ENCODE measurements at regions not wholly inside any gene's neighbourhood (a gene's known extent, or its start where the extent isn't known, plus 50 kb on each side); places are given as distances from the start of the nearest gene placed in this dataset.
"Not testable (repeated sequence)": the region's sequence is repeated elsewhere in the genome, so short reads cannot be mapped to it uniquely, and the experiment has no call there.

DNA sequence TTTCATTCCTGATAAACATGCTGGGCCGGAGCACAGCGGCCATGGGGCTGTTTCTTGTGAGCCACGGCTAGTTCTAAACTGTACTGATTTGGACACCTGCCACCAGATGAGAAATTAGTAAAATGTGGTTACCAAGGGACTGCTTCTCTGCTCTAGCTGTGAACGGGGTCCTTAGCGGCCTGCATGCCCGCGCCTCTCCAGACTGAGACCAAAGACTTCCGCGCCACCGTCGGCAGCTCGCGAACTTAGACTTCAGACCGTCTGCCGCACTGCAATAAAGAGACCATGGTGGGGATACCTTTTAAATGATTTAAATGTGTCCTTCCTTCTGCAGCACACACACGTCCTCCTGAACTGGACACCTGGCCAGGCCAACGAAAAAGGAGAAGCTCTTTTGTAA lies 116.4 kb downstream of the BMS1 start:
- TF ChIP-seq ZFX (IDR thresholded peaks at IDR 0.05), result no peak
- TF ChIP-seq, protein P1, sequence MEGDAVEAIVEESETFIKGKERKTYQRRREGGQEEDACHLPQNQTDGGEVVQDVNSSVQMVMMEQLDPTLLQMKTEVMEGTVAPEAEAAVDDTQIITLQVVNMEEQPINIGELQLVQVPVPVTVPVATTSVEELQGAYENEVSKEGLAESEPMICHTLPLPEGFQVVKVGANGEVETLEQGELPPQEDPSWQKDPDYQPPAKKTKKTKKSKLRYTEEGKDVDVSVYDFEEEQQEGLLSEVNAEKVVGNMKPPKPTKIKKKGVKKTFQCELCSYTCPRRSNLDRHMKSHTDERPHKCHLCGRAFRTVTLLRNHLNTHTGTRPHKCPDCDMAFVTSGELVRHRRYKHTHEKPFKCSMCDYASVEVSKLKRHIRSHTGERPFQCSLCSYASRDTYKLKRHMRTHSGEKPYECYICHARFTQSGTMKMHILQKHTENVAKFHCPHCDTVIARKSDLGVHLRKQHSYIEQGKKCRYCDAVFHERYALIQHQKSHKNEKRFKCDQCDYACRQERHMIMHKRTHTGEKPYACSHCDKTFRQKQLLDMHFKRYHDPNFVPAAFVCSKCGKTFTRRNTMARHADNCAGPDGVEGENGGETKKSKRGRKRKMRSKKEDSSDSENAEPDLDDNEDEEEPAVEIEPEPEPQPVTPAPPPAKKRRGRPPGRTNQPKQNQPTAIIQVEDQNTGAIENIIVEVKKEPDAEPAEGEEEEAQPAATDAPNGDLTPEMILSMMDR (conservative IDR thresholded peaks at IDR 0.05), result no peak
- no peak overlapping the region for H3K27ac ChIP-seq

DNA sequence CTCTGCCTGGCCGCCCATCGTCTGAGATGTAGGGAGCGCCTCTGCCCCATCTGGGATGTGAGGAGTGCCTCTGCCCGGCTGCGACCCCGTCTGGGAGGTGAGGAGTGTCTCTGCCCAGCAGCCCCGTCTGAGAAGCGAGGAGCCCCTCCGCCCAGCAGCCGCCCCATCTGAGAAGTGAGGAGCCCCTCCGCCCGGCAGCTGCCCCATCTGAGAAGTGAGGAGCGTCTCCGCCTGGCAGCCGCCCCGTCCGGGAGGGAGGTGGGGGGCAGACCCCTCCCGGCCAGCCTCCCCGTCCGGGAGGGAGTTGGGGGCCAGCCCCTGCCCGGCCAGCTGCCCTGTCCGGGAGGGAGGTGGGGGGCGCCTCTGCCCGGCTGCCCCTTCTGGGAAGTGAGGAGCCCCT lies 117.8 kb downstream of the BMS1 start:
- H3K27ac ChIP-seq, result not testable (repeated sequence)

DNA sequence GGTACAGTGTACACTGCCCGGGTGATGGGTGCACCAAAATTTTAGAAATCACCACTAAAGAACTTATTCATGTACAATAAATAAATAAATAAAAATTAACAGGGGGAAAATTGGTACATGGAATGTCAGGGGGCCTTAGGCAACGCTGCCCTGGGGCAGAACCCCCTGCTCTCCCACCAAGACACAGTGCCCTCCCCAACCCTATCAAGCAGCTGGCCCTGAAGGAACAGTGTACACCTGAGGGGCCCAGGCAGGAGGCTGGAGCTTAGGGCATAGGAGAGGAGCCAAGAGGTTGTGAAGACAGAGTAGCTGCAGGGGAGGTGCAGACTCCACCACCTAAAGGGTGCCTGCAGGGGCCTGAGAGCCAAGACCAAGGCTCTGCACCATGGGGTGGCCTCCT lies 128.8 kb downstream of the BMS1 start:
- no peak overlapping the region for H3K27ac ChIP-seq
- TF ChIP-seq, protein P1 (conservative IDR thresholded peaks at IDR 0.05), result no peak
- no peak for TF ChIP-seq ZFX (IDR thresholded peaks at IDR 0.05)

DNA sequence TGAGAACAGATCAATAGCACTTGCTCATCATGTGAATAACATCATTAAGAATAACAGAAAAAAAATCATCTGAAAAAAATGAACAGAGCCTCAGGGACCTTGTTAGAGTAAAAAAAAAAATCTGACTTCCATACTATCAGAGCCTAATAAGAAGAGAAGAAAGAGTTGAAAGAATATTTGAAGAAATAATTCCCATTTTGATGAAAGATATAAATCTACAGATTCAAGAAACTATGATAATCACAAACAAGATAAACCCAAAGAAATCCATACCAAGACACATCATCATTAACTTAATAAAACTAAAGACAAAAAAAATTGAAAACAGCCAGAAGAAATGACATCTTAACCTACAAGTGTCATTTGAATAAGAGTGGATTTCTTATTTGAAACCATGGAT lies 134.4 kb downstream of the BMS1 start:
- no peak overlapping the region for H3K27ac ChIP-seq

DNA sequence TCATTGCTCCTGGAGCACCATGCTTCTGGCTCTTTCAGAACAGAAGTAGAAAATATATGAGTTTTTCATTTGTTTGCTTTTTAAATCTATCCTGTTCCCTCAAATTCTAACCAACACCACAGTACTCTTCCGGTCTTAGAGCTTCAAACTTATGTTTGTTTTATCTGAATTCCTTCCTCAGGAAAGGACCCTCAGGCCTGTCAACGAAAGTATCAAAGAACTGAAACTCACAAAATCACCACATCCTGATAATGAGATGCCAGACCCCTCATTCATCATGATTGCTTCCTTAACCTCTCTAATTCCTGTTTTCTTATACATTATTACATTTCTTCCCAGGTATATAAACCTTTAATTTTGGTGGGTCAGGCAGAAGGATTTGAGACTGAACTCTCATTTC lies 135.2 kb downstream of the BMS1 start:
- no peak for TF ChIP-seq ZFX (IDR thresholded peaks at IDR 0.05)
- TF ChIP-seq, protein P1 (conservative IDR thresholded peaks at IDR 0.05), result no peak
- no peak overlapping the region for H3K27ac ChIP-seq

More for the DNA sequence above, 134.4 kb downstream of the BMS1 start:
- TF ChIP-seq, protein P1 (conservative IDR thresholded peaks at IDR 0.05), result no peak
- TF ChIP-seq ZFX (IDR thresholded peaks at IDR 0.05), result no peak

DNA sequence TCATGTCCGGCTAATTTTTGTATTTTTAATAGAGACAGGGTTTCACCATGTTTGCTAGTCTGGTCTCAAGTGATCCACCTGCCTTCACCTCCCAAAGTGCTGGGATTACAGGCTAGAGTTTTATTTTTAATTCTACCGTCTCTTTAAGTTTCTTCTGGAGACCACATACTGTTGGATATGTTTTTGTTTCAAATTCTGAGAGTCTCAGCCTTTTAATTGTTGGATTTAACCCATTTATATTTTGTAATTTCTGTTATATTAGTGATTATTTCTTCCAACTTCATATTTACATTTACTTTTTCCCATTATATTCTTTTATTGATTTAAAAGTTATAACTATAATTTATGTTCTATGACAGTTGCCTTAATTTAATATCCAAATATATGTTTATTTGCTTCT lies 139.4 kb downstream of the BMS1 start:
- TF ChIP-seq, protein P1 (conservative IDR thresholded peaks at IDR 0.05), result no peak
- TF ChIP-seq ZFX (IDR thresholded peaks at IDR 0.05), result no peak
- no peak overlapping the region for H3K27ac ChIP-seq

DNA sequence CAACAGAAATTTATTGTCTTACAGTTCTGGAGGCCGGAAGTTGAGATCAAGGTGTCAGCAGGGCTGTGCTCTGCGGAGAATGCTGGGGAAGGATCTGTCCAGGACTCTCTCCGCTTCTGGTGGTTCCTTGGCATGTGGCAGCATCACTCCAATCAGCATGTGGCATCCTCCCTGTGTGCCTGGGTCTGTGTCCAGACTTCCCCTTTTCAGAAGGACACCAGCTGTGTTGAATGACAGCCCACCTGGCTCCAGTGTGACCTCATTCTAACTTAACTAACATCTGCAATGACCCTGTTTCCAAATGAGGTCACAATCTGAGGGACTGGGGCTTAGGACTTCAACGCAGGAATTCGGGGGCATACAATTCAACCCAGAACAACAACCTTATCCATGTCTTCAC lies 141.9 kb downstream of the BMS1 start:
- no peak overlapping the region for H3K27ac ChIP-seq
- TF ChIP-seq, protein P1 (conservative IDR thresholded peaks at IDR 0.05), result no peak
- no peak for TF ChIP-seq ZFX (IDR thresholded peaks at IDR 0.05)

DNA sequence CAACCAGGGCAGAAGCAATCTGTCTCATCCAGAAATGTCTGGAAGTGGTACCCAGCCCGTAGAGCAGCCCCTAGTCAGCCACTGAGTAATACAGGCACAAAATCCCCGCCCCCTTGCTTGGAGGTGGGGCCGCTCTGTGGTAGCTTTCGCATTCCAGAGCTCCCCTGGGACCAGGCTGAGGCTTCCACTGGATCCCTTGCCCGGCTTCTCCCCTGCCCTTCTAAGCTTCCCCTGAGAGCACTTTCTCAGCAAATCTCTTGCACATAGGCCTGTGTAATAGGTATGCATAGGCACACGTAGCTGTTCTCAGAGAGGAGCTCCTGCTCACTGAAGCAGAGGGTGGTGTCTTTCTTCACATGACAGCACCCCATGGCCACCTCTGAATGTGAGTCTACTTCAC lies 144.2 kb downstream of the BMS1 start:
- no peak overlapping the region for H3K27ac ChIP-seq
- TF ChIP-seq, protein P1 (conservative IDR thresholded peaks at IDR 0.05), result no peak
- no peak for TF ChIP-seq ZFX (IDR thresholded peaks at IDR 0.05)
